GM12873 (cell line): ENCODE measurements at regions not wholly inside any gene's neighbourhood (a gene's known extent, or its start where the extent isn't known, plus 50 kb on each side); places are given as distances from the start of the nearest gene placed in this dataset.

Source experiments
- TF ChIP-seq, protein P1 (sequence below): IDR thresholded peaks from 2 replicates; pipeline ENCODE4 v1.5.1; 2012; ENCODE audit warnings: low read depth, mild to moderate bottlenecking, moderate library complexity, low read length, control low read depth; ENCODE audit not compliant: insufficient read depth; ENCODE audit errors: missing control alignments

DNA sequence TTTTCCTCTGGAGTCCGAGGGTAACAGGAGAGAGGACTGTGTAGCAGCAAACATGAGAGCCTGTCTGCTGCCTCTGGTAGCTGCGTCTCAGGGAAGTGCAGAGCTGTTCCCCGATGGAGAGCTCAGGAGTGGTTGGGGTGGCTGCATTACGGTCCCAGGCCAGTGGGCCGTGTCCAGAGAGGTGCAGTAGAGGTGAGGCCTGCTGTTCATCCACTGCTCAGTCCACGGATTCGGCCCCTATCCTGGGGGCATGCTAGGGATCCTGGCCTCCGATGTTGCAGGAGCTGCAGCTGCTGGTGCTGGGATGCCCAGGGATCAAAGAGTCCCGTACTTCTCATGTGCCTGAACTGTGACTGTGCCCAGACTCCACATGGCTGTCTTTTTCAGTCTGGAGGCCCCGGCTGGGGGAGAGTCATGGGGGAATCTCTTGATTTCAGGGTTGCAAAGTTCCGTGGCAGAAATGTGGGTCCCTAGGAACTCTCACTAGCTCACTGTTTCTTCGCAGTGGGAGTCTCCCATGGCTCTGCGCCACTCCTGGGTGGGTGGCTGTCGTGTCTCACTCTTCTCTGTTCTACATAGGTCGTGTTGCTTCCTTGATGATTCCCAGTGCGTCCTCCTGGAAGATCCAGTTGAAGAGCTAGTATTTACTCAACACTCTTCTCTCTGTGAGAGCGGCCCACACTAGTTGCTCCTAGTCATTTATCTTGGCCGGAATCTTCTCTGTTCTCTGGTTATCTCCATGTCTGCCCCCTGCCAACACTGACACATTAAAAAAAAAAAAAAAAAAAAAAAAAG, 109.5 kb upstream of the CENPE start:
- TF ChIP-seq, protein P1, sequence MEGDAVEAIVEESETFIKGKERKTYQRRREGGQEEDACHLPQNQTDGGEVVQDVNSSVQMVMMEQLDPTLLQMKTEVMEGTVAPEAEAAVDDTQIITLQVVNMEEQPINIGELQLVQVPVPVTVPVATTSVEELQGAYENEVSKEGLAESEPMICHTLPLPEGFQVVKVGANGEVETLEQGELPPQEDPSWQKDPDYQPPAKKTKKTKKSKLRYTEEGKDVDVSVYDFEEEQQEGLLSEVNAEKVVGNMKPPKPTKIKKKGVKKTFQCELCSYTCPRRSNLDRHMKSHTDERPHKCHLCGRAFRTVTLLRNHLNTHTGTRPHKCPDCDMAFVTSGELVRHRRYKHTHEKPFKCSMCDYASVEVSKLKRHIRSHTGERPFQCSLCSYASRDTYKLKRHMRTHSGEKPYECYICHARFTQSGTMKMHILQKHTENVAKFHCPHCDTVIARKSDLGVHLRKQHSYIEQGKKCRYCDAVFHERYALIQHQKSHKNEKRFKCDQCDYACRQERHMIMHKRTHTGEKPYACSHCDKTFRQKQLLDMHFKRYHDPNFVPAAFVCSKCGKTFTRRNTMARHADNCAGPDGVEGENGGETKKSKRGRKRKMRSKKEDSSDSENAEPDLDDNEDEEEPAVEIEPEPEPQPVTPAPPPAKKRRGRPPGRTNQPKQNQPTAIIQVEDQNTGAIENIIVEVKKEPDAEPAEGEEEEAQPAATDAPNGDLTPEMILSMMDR: no peak

DNA sequence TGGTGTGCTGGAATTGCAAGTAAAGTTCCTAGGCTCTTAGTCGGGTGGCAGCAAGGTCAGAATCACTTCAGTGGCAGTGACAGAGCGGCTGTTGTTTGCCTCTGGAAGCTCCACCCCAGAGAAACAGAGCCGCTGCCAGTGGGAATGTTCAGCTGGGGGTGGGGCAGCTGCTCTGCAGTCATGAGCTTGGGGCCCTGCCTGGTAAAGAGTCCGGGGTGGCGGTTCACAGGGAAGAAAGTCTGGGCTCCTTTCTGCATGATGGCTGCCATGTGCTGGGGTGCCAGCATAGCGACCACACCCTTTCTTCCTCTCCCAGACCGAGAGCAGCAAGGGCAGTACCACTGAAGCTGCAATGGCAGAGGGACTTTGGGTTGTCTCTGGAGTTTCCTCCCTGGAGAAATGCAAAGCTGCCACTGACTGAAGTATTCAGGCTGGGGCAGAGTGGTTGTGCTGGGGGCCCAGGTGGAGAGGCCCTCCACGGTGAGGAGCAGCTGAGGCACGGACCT, 108.8 kb upstream of the CENPE start:
- TF ChIP-seq, protein P1: no peak

DNA sequence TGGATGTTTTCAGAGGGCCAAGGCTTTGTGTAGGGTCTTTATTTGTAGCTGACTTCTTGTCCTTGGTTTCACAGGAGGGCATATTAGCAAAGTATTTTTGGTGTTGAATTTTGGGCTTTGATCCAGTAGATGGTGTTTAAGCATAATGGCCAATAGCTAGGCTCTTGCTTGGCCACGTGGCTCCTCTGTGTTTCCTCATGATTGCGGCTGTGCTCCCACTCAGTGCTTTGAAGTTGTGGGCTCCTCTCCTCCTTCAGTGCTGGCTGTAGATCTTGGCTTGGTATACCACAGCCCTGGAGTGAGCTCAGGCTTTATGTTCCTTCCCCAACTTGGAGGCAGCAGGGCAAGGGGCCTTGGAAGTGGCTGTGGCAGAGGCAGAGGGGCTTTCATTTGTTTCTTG, 107.2 kb upstream of the CENPE start:
- TF ChIP-seq, protein P1: no peak

DNA sequence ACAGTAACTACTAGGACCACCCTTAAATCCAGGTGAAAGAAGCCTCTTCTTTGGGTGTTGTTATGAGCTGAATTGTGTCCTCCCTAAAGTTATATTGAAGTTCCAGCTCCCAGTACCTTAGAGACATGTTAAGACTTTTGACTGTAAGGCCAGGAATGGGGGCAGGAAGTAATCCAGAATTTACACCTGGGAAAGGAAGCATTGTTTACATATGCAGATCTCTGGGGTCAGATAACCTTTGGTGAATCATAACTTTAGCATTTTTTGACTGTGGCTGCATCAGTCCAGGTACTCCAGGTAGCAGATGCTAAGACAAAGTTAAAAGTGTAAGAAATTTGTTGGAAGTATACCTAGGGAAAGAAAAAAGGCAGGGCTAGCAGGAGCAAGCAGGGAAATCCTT, 104.9 kb upstream of the CENPE start:
- TF ChIP-seq, protein P1: no peak

DNA sequence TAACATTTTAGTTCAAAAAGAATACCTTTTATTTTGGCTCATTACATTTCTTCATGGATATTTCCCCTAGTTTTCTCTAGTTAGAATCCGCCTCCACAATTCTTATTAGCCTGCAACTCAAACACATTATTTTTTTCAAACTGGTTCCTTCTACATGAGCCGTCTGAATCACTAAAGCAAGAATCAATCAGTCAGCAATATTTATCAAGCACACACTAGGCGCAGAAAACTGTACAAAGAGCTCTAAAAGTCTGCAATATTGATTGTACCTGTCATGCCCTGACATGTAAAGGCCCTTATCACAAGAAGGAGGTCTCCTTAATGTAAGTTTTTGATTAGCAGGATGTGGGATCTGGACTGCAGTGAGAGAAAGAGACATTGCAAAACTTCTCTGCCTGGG, 94.8 kb upstream of the CENPE start:
- TF ChIP-seq, protein P1: no peak

DNA sequence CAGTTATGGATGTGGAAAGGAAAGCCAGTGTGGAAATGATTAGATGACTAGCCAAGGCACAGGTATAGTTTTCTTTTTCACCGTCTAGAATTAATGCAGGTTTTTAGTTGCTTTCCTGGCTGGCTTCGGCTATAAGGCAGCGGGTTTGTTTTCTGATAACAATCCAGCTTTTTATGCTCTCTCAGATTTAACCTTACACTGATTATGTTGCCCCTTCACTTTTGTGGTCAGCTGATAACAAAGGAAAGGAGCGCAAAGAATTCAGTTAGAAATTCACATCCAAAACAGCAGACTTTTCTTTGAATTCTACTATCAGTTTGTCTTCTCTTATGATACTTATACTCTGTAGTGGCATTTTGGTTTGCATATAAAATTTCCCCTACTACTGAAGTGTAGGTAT, 94.2 kb upstream of the CENPE start:
- TF ChIP-seq, protein P1: no peak

DNA sequence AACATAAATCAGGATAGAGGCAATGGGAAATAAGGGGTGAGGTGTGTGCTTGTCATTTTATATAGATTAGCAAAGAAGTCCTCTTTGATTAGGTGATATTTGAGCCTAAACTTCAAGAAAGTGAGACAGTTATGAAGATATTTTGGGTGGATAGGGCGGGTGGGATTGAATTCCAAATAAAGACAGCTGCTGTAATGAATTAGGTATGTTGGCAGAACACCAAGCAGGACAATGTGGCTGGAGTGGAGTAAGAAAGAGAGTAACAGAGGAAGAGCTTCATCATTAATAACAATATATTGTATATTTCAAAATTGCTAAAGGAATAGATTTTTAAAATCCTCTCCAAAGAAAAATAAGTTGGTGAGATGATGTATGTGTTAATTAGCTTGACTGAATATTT, 91.0 kb upstream of the CENPE start:
- TF ChIP-seq, protein P1: no peak
